HG03457 (cell line): ENCODE measurements at regions not wholly inside any gene's neighbourhood (a gene's known extent, or its start where the extent isn't known, plus 50 kb on each side); places are given as distances from the start of the nearest gene placed in this dataset.
"Not testable (repeated sequence)": the region's sequence is repeated elsewhere in the genome, so short reads cannot be mapped to it uniquely, and the experiment has no call there.

ENCODE experiments used
- ATAC-seq: cut with Tn5 transposase; IDR thresholded peaks from one replicate; pipeline ENCODE4 v1.9.1; 2021; ENCODE audit warnings: moderate number of reproducible peaks; ENCODE audit not compliant: unreplicated experiment

DNA sequence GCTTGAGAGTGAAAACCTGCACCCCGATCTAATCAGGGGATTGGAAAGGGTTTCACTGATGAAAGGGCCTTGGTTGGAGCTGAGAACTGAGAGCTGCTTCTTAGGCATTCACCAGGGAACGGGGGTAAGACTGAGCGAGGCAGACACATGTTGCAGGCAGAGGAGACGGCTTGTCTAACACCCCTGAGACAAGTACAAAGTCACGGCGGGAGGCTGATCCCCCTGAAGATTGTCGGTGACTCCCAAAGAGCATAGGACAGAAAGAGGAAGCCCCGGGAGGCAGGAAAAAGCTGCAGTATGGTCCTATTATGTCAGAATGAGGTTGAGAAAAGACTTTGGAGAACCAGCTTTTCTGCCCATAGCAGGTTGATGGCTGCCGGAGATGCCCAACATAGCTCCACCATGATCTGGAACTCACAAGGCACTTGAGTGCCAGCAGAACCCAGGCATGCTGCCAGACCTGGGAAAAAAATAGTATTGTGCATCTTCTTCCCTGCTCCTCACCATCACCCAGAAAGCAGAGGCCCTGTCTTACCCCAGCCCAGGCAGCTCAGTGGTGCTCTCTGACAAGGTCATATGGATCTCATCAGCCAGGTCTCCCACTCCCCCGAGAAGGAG lies 463.9 kb upstream of the PROX1 start:
- no peak for ATAC-seq

DNA sequence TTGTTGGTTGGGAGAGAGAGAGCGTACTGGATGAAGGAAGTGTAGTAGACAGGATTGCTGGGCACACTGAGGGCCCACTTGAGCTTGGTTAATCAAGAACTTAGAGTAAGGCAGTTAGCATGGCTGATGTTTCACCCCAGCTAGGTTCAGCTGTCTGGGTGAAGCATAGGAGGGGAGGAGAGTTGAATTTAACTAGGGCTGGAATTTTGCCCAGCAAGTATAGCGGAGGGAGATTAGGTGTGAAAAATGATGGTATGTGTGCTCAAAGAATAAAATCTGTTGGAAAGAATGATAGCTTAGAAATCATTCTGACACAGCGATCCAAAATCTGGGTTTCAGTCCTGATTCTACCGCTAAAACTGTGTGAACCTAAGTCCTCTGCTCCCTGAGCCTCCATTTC lies 461.5 kb upstream of the PROX1 start:
- ATAC-seq, result no peak

DNA sequence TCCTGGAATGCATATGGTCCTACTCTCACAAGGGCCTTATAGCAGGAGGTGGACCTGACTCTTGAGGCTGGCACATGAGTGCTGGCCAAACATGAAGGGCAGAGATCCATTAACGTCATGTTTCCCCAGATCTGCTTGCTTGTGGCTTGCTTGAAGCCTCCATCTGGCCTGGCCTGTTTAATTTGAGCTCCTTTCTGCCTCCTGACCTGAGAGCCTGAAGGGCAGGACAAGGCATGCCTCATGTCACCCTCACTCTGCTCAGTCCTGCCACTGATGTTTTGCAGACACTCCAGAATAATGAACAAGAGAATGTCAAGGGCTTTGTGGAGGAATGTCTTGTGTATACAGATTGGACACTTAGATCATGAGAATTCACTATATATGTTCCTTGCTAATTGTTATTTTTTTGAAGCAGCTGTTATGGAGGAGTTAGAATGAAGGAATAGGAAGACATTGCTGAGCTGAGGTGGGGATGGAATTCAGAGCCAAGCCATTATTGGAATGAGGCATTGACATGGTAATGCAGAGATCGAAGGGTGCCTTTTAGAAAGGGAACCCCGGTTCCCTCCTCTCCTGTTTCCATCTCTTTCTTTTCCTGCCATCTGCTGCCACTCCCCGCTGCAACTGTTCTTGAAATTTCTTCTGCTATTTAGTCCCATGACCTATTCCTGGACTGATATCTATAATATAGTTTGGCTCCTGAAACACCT lies 457.0 kb upstream of the PROX1 start:
- no peak for ATAC-seq

DNA sequence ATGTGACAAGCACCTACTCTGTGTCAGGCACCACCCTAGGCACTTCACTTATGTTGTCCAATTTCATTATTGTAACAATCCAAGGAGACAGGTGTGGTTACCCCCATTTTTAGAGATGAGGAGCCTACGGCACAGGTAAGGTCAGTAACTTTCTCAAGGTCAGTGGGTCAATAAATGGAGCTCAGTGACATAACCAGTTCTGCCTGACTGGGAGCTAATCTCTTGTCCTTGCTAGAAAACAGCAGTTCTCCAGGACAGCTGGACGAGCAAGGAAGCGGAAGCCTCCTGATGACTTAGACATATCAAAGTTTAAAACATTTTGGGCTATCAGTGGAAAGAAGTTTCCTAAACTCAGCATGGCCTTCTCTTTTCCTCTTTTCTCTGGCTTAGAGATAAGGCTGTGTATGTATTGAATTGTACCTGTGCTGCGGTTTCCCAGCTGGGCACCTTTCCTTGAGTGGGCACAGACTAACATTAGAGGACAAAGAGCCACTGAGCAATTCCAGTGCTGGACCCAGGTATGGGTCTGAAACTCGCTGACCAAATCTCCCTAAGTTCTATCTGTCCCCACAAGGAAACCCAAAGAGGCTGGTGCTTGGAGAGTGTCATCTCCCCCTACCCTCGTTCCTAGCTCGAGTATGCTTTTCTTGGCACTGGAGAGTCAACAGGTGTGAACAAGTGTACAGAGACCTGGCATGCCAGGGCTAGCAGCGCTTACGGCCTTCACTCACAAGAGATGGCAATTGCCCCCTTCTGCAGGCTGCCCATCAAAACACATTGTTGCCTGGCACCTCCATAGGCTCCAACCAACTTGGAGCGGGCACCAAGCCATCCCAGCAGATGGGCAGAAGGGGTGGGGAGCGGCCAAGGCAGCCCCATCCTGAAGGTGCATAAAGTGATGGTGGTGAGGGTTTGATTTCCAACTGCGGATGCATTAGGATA lies 456.1 kb upstream of the PROX1 start:
- no peak for ATAC-seq

DNA sequence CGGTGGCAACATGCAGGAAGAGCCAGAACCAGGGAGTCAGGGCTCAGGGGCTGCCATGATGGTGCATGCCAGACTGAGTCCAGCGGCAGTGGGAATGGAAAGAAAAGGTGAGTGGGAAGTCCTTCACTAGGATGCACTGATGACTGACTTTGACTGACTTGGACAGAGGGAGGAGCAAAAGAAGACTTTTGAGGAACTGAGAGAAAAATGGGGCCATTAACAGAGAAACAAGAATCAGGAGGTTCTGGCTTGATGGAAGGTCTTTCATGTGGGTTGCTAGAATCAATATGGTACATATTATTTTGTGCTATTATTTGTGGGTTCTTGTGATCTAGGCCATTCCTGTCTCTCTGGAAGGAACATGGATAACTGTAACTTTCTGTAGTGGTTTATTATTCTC lies 454.6 kb upstream of the PROX1 start:
- ATAC-seq, result no peak

DNA sequence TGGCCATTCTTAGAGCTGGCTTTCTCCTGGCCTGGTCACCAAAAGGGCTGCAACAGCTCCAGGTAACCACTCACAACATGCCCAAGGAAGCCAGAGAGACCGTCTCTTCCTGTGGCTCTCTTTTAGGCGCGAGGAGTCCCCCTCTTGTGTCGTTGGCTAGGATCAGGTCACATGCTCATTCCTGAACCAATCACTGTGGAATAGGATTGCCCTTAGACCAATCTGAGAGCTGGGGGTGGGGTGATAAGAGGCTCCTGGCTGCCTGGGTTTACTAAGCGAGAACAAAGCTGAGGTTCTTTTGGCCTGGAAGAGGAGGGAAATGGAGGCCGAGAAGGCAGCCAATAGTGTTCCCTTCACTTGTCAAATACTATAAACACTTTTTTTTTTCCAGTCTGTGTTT lies 452.1 kb upstream of the PROX1 start:
- no peak for ATAC-seq

DNA sequence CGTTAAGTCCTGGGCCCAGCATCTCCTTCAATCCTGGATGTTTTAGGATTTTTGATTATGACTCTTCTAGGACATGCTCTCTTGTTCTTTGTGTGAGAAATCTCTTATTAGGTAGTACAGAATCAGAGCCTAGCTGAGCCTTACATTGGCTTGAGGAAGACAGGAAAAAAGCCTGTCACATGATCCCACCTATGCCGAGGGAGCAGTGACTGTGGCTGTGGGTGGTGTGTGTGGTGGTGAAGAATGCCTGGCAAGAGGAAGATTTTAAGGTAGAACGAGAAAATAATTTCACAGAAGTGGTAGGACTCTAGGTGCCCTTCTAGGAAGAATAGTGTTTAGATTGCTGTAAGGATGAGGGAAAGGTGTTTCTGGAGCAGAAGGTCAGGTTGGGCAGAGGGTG lies 449.5 kb upstream of the PROX1 start:
- ATAC-seq, result no peak

DNA sequence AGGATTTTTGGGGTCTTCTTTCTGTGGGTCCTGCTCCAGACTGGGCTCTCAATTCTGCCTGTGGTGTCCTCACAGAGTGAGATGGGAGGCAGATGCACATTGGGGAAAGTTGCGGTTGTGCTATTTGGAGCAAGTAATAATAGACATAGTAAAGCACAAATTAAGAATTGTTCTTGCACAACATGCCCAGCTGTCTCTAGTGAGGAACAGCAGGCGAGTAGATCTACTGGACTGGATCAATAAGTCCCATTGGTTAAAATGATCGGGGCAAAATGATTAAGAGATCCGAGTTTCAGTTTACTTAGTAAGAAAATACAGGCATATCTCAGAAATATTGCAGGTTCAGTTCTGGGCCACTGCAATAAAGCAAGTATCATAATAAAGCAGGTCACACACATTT lies 448.3 kb upstream of the PROX1 start:
- ATAC-seq, result no peak

DNA sequence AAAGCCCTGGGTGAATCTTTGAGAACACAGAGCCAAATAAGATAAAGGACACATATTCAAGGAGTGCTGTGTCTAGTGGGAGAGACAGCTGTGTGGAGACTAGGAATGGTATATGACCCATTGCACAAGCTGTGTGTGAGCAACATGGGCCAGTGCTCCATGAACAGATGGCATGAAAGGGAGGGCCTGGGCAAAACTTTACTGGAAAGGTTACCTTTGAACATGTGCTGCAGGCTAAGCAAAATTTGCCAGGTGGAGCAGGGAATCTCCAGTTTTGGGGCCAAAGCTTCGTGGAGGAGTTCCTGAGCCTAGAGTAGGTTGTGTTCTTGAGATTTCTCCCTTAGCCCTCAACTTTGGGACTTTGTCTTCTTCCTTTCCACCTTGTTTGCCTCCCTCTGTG lies 446.1 kb upstream of the PROX1 start:
- ATAC-seq, result no peak

DNA sequence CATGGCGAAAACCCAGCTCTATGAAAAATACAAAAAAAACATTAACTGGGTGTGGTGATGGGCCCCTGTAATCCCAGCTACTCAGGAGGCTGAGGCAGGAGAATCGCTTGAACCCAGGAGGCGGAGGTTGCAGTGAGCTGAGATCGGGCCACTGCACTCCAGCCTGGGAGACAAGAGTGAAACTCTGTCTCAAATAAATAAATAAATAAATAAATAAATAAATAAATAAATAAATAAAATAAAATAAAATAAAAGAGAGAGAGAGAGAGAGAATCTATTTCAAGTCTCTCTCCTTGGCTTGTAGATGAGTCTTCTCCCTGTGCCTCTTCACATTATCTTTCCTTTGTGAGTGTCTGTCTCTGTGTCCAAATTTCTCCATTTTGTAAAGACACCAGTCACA lies 442.6 kb upstream of the PROX1 start:
- not testable (repeated sequence) for ATAC-seq

DNA sequence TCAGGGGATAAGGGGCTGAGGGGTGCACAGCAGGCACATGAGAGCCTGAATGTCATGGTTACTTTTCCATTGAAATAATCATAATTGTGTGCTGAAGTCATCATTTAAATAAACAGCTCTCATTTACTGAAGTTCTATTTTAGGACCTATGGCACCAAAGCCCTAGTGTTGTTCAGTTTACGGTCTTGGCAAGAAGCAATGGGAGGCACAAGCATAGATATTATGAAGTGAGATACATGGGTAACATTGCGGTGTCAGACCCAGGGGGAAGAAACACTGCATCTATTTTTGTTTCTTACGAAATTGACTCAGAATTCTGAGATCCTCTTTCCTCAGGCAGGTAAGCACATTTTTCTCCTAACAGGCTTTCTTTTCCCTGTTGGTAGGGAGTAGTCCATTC lies 437.8 kb upstream of the PROX1 start:
- no peak for ATAC-seq

DNA sequence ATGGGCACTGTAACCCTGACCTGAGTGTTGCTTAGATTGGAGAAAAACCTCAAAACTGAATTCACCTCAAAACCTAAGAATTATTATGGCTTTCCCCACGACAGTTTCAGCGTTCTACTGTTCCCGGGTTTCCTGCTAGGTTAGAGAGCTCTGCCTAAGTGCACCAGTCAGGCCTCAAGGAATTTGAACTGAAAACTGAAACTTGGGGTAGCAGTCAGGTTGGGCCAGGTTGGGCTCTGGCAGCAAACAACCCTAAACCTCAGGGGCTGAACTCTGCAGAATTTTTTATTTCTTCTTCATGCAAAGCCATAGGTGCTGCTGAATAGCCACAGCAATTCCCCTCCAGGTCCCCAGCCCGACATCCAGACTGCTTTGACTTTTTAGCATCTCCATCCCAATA lies 437.0 kb upstream of the PROX1 start:
- ATAC-seq, result no peak

DNA sequence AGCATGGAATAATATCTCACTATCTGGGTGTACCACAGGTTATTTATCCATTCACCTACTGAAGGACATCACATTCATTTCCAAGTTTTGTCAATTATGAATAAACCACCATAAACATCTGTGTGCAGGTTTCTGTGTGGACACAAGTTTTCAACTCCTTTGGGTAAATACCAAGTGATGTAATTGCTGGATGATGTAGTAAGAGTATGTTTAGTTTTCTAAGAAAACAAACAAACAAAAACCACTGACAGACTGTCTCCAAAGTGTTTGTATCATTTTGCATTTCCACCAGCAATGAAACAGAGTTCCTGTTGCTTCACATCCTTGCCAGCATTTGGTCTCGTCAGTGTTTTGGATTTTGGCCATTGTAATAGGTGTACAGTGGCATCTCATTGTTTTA lies 435.7 kb upstream of the PROX1 start:
- no peak for ATAC-seq

DNA sequence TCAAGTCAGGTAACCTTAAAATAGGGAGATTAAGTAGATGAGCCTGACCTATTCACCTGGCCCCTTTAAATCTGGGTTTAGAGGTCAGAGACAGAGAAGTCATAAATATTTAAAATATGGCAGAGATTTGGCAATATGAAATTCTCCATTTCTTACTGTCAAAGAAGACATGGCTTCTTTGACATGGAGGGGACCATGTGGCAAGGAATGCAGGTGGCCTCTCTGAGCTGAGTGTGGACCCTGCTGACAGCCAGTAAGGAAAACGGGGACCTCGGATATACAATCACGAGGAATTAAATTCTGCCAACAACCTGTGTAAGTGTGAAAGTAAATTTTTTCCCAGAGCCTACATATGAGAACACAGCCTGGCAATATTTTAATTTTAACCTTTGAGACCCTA lies 427.5 kb upstream of the PROX1 start:
- no peak for ATAC-seq

DNA sequence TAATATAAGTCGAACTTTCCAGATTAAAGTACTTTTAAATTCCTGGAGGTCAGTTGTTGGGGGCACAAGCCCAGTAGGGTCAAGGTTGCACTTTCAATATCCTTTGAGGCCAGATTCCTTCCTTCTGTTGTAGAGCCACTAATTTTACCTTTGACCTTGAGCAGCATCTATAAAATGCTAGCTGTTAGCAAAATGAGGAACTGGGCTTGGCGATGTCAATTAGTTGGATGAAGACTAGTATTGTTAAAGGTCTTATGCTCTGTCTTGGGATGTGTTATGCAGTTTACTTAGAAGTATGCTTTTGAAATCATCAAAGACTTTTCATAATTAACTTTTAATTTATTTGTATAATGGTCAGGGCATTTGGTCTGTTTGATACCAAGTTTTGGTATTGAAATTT lies 425.9 kb upstream of the PROX1 start:
- ATAC-seq, result no peak

DNA sequence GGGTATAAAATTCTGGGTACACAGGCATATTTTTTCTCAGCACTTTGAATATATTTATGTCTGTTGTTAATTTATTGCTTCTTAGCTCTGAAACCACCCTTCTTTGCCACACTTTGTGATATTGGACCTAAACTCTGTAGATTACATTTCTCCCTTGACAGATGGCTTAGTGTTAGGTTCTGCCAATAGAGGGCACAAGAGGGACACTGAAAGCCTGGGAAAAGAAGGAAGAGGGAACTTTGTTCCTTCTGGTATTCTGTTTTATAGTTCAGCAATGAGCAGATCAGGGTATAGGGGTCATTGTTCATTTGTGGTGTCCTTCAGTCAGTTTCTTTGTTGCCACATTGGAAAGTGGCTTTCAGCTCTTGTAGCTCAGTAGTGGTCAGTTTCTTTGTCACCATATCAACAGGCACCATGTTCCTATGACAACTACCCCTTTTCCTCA lies 423.5 kb upstream of the PROX1 start:
- no peak for ATAC-seq

DNA sequence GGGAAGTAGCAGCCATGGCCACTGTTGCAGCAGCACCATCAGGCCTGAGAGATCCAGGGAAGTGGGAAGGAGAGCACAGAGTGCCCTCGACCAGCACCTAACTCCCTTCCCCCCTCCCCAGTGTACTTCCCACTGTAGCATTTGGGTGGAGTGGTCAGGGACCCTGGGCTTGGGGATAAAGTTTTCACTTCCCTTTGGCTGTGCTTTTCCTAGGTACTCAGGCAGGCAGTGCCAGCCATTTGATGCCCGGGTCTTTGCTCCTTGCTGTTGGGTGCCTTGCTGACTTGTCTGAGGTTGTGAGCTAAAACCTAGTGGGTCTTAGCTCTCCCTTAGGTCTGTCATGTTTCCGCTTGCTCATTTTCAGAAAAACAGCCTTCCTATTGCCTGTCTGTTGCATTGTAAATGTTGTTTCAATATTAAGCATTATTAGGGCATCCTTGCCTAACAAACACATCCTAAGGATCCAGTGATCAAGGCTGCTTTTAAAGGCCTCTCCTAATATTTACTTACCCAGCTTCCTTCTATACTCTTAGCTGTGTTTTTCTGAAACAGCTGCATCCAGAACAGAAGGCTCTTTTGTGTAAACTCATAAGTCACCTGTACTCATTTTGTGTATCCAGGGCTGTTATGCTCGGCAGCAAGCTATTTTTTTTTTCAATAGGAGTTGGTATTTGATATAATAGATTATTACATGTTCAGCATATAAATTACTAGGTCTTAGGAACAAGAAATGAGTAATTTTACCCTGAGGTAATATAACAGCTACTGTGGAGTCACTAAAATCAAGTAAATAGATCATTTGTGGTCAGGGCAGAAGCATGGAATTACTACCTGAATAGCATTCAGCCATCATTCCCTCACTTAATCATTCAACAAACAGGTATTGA lies 418.6 kb upstream of the PROX1 start:
- ATAC-seq, result no peak

DNA sequence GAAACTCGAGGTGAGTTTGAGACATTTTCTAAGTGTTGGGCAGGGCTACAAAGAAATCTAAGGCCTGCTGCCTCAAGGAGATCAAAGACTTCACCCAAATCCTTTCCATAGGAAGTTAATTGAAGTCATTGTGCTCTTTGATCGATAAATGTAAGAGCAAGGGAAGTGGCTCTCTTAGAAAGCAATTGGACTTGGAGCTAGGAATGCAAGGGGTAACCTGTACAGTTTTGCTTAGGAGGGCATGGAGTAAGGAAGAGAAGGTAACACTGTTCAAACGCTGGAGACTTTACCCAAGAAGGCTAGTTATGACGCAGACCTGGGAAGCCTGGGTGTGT lies 418.0 kb upstream of the PROX1 start:
- ATAC-seq, result no peak

DNA sequence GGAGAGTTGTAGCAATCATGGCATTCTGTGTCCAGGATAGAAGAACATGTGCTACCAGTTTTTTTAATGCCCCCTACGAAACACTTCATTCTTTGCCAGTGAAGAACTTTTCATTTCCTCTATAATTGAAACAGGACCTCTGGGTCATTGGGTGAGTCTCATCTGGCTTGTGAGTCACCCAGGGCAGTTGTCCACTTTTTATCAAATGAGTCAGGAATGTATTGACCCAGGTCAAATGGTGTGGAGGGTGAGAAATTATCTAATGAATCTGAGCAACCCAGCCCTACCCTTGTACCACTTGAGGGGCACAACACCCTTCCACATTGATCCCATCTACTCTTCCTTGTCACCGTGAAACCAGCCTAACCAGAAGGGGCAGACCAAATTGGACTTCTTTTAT lies 417.3 kb upstream of the PROX1 start:
- ATAC-seq, result no peak

DNA sequence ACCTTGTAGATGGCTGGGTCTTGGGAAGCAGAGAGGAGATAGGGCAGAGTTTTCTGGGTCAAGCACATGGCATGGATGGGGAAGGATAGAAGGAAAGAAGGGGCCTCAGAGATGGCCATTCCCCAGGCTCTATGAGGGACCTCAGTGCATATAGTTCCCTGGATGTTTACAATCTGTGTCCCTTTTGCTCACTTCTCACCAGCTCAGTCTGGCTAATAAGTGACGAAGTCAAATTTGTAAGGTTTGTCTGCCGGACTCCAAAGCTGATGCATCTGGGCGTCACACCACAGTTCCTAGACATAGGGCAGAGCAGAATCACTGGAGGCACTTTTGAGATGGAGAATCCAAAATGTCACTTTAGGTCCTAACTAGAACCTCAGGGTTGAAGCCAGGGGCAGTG lies 416.4 kb upstream of the PROX1 start:
- ATAC-seq, result no peak

DNA sequence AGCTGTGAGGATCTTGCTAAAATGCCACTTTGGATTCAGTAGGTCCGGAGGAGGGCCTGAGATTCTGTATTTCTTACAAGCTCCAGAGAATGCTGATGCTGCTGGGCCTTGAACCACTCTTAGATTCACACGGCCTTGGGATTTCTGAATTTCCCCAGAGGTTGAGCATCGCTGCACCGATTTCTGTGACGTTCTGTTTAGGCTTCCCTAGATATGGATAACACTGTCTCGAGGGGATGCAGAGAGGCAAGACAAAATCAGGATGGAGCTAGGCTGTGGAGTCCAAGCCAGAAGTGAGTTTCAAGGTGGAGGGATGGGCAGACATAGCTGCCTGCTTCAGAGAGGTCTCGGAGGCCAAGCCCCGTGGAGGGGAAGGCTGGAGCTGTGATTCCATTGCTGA lies 415.9 kb upstream of the PROX1 start:
- ATAC-seq, result no peak
